Mesodermal cell (in vitro differentiated cells): ENCODE measurements at regions not wholly inside any gene's neighbourhood (a gene's known extent, or its start where the extent isn't known, plus 50 kb on each side); places are given as distances from the start of the nearest gene placed in this dataset.

Experiments
- H3K27ac ChIP-seq: 2 replicates; pipeline ENCODE4 v1.7.0; 2013; ENCODE audit warnings: mild to moderate bottlenecking, low read depth, low read length, moderate library complexity; ENCODE audit not compliant: severe bottlenecking
- H3K36me3 ChIP-seq: 2 replicates; pipeline ENCODE4 v1.7.1; 2013; ENCODE audit warnings: mild to moderate bottlenecking, low read length, moderate library complexity; ENCODE audit not compliant: control insufficient read depth, insufficient read depth
- H3K4me1 ChIP-seq: one replicate; pipeline ENCODE4 v1.7.1; 2013; ENCODE audit warnings: mild to moderate bottlenecking, low read length; ENCODE audit not compliant: insufficient read depth, control insufficient read depth, poor library complexity, severe bottlenecking
- H3K4me3 ChIP-seq: 2 replicates; pipeline ENCODE4 v1.7.0; 2013; ENCODE audit warnings: low read length, control low read depth, mild to moderate bottlenecking; ENCODE audit not compliant: insufficient read depth, poor library complexity, severe bottlenecking; ENCODE audit errors: extremely low read depth
- H3K9me3 ChIP-seq: 2 replicates; pipeline ENCODE4 v1.7.1; 2013; ENCODE audit warnings: mild to moderate bottlenecking, low read length, moderate library complexity; ENCODE audit not compliant: control insufficient read depth
- WGBS, 2 experiments: methylation state at CpG; one replicate each; pipeline ENCODE4 v1.1.5; 2013; ENCODE audit warnings: missing lambda C conversion rate in 2 of 2; ENCODE audit not compliant: insufficient coverage in 2 of 2; 5-methylcytosine and 5-hydroxymethylcytosine counted together

DNA sequence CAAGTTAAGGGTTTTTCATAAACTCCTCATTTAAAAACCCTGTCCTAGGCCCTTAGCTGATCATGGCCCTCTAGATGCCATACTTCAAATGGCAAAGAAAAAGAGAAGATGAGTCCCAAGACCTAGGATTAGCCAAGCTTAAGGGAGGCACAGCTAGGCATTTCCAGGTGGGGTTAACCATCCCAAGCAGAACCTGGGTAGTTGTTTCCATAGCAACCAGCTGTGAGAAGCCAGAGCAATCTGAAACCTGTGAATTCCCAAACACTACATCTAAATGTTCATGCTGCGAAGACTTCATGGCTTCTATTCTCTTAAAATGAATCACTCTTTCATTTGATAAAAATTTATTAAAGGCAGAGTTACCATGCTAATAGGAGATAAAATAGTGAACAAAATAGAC is 372.9 kb downstream of the C12orf50 start:
- H3K4me3 ChIP-seq: no peak overlapping the region
- no peaks in the 10 kb centered on the region for H3K36me3 ChIP-seq
- no CpG with 5 or more reads among the region's 1 CpG for WGBS, 2 experiments
- no peaks in the 10 kb centered on the region for H3K9me3 ChIP-seq
- H3K4me1 ChIP-seq: peaks cover 7% of the 10 kb centered on the region
- H3K27ac ChIP-seq: no peak overlapping the region

- no peak overlapping the region for H3K4me3 ChIP-seq
- H3K27ac ChIP-seq: no peak overlapping the region
- WGBS, 2 experiments: 93% methylated on average over 2 of the region's 3 CpGs; no CpG with 5 or more reads in 1 of the 2 experiments
- no peaks in the 10 kb centered on the region for H3K36me3 ChIP-seq
- no peaks in the 10 kb centered on the region for H3K9me3 ChIP-seq
- H3K4me1 ChIP-seq: peaks cover 7% of the 10 kb centered on the region
Observed at GRCh38 chr12:87651670-87652425, 377.4 kb downstream of the C12orf50 start.

GRCh38 chr12:87642245-87642644 is 387.0 kb downstream of the C12orf50 start:
- no peak overlapping the region for H3K4me3 ChIP-seq
- no peaks in the 10 kb centered on the region for H3K36me3 ChIP-seq
- H3K27ac ChIP-seq: no peak overlapping the region
- no peaks in the 10 kb centered on the region for H3K9me3 ChIP-seq
- H3K4me1 ChIP-seq: no peaks in the 10 kb centered on the region
- WGBS, 2 experiments: no CpG with 5 or more reads among the region's 2 CpGs

GRCh38 chr12:87618199-87618598 is 411.0 kb downstream of the C12orf50 start:
- Histone ChIP-seq H3K36me3 (no peaks in the 10 kb centered on the region), H3K4me3 (no peak overlapping the region), H3K27ac (no peak overlapping the region), H3K4me1 (no peaks in the 10 kb centered on the region), H3K9me3 (no peaks in the 10 kb centered on the region)

DNA sequence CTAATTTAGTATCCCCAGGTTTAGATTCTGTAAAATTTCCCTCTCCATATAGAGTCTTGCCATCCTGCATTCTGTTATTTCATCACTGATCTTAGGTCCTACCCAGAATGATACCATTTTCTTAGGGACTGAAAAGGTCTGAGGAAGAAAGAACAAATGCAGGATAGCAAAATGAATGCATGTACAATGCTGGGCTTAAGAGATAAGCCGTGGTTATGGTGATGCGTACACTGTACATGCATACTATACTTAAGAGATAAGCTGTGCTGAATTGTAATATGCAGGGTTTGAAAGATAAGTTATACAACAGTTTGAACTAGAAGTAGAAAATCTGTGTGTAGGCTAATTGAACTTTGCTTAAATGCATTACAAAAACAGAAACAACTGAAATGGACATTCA is 416.2 kb downstream of the C12orf50 start:
- Histone ChIP-seq H3K27ac (no peak overlapping the region), H3K4me1 (no peaks in the 10 kb centered on the region), H3K9me3 (no peaks in the 10 kb centered on the region), H3K4me3 (no peak overlapping the region), H3K36me3 (no peaks in the 10 kb centered on the region)
- WGBS, 2 experiments: 66% methylated on average over 2 of the region's 2 CpGs; no CpG with 5 or more reads in 1 of the 2 experiments

- Histone ChIP-seq H3K36me3 (no peaks in the 10 kb centered on the region), H3K4me3 (no peak overlapping the region), H3K27ac (no peak overlapping the region), H3K9me3 (no peaks in the 10 kb centered on the region), H3K4me1 (no peaks in the 10 kb centered on the region)
- WGBS, 2 experiments: 100% methylated on average over 1 of the region's 2 CpGs; no CpG with 5 or more reads in 1 of the 2 experiments
Observed at GRCh38 chr12:87608321-87608720, 420.9 kb downstream of the C12orf50 start.

GRCh38 chr12:87603727-87604126 is 425.5 kb downstream of the C12orf50 start:
- H3K36me3 ChIP-seq: no peaks in the 10 kb centered on the region
- WGBS, 2 experiments: 80% methylated on average over 1 of the region's 2 CpGs
- H3K4me1 ChIP-seq: no peaks in the 10 kb centered on the region
- H3K4me3 ChIP-seq: no peak overlapping the region
- H3K27ac ChIP-seq: no peak overlapping the region
- no peaks in the 10 kb centered on the region for H3K9me3 ChIP-seq

- no CpG with 5 or more reads among the region's 3 CpGs for WGBS, 2 experiments
- Histone ChIP-seq H3K27ac (no peak overlapping the region), H3K9me3 (no peaks in the 10 kb centered on the region), H3K4me3 (no peak overlapping the region), H3K36me3 (no peaks in the 10 kb centered on the region), H3K4me1 (no peaks in the 10 kb centered on the region)
Observed at GRCh38 chr12:87599459-87599858, 429.7 kb downstream of the C12orf50 start.

DNA sequence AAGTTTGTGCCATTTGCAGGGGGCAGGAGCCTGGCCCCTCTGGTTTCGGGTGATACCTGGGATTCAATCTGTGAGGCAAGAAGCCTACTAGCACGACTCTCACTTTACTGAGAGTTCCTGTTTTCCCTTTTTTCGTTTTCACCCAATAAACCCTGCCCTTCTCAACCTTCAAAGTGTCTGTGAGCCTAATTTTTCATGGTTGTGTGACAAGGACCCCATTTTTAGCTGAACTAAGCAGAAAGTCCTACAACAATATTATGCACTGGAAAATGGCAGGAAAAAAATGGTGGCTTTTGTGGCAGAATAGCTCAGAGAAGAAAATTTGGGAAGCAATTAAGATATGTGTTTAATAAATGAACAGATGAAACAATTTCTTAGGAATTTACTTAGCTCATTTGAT is 432.1 kb downstream of the C12orf50 start:
- Histone ChIP-seq H3K9me3 (no peaks in the 10 kb centered on the region), H3K36me3 (no peaks in the 10 kb centered on the region), H3K4me3 (no peak overlapping the region), H3K27ac (no peak overlapping the region), H3K4me1 (no peaks in the 10 kb centered on the region)
- 75 to 80% methylated on average over 1 of the region's 3 CpGs for WGBS, 2 experiments

GRCh38 chr12:87596636-87597035 is 432.6 kb downstream of the C12orf50 start:
- no peaks in the 10 kb centered on the region for H3K9me3 ChIP-seq
- WGBS, 2 experiments: 100% methylated on average over 1 of the region's 1 CpG; no CpG with 5 or more reads in 1 of the 2 experiments
- no peaks in the 10 kb centered on the region for H3K4me1 ChIP-seq
- H3K36me3 ChIP-seq: no peaks in the 10 kb centered on the region
- no peak overlapping the region for H3K4me3 ChIP-seq
- no peak overlapping the region for H3K27ac ChIP-seq

DNA sequence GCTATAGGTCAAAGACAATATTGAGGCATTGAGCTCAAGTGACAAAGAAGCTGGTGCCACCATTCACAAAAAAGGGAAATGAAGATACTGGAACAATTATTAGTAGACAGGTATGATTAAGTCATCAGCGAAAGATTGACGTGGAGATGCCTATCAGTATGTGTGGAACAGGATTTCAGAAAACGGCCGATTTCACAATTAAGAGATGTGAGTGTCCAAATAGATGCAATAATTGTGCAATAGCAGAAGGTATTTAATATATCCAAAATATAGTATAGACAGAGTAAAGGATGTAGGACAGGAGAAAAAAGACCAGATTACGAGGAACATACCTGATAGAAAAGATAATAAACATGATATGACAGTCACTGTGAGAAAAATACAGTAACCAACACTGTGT is 433.1 kb downstream of the C12orf50 start:
- 100% methylated on average over 2 to 3 of the region's 5 CpGs for WGBS, 2 experiments
- Histone ChIP-seq H3K27ac (no peak overlapping the region), H3K4me3 (no peak overlapping the region), H3K4me1 (no peaks in the 10 kb centered on the region), H3K36me3 (no peaks in the 10 kb centered on the region), H3K9me3 (no peaks in the 10 kb centered on the region)
